Small intestine (tissue), 7 donors: ENCODE measurements at regions not wholly inside any gene's neighbourhood (a gene's known extent, or its start where the extent isn't known, plus 50 kb on each side); places are given as distances from the start of the nearest gene placed in this dataset.

Experiments
- DNase-seq, 2 donors: peaks; one replicate each; pipeline versions ENCODE4 v3.0.0 to v3.0.0-alpha.2; 2013
- FAIRE-seq: peaks from 2 replicates; lab custom pipeline; 2012; peaks lifted over from hg19 to GRCh38; lab: Jason Lieb, UNC
- H3K27ac ChIP-seq, 3 donors: one replicate each; pipeline ENCODE4 v1.5.1; 2013; ENCODE audit warnings: low read length in 2 of 3, mild to moderate bottlenecking in 2 of 3, control low read depth in 1 of 3, inconsistent platforms in 1 of 3, low read depth in 1 of 3, moderate library complexity in 1 of 3
- H3K27me3 ChIP-seq, 3 donors: one replicate each; pipeline ENCODE4 v1.6.1; 2013; ENCODE audit warnings: low read length in 3 of 3, inconsistent platforms in 1 of 3; ENCODE audit not compliant: control insufficient read depth in 3 of 3, insufficient read depth in 3 of 3
- H3K36me3 ChIP-seq, 3 donors: one replicate each; pipeline ENCODE4 v1.6.1; 2013; ENCODE audit warnings: low read length in 3 of 3, inconsistent platforms in 1 of 3, low read depth in 1 of 3, mild to moderate bottlenecking in 1 of 3, moderate library complexity in 1 of 3; ENCODE audit not compliant: control insufficient read depth in 3 of 3, insufficient read depth in 2 of 3
- H3K4me1 ChIP-seq, 3 donors: one replicate each; pipeline ENCODE4 v1.6.1; 2013; ENCODE audit warnings: low read length in 2 of 3, inconsistent platforms in 1 of 3, low read depth in 1 of 3, mild to moderate bottlenecking in 1 of 3, moderate library complexity in 1 of 3; ENCODE audit not compliant: control insufficient read depth in 3 of 3, insufficient read depth in 2 of 3
- H3K4me3 ChIP-seq, 3 donors: one replicate each; pipeline ENCODE4 v1.5.1; 2013; ENCODE audit warnings: low read length in 3 of 3, control low read depth in 1 of 3, inconsistent platforms in 1 of 3, low read depth in 1 of 3, mild to moderate bottlenecking in 1 of 3, moderate library complexity in 1 of 3
- H3K9me3 ChIP-seq, 2 donors: one replicate each; pipeline ENCODE4 v1.6.1; 2013; ENCODE audit warnings: low read depth in 1 of 2, low read length in 1 of 2; ENCODE audit not compliant: control insufficient read depth in 2 of 2, insufficient read depth in 1 of 2
- WGBS, 3 donors: extraction: QIAGEN DNeasy Blood & Tissue Kit; methylation state at CpG; one replicate each; pipeline ENCODE4 v1.1.7; 2013; 5-methylcytosine and 5-hydroxymethylcytosine counted together
- donor health status: healthy with polysubstance abuse.
- donor health status: control.
- donor health status: control.
- donor health status: Bipolar disorder and iron deficiency.
- donor health status: healthy.

GRCh38 chr10:32153931-32154330, 97.7 kb upstream of the KIF5B start:
- H3K27me3 ChIP-seq, result peaks cover 0 to 2% (median 0%) of the 10 kb centered on the region in 3 donors
- H3K4me3 ChIP-seq, result no peak overlapping the region
- peaks cover 0 to 12% of the 10 kb centered on the region in 2 donors for H3K9me3 ChIP-seq
- 93 to 100% (median 100%) methylated on average over 1 of the region's 1 CpG for WGBS, 3 donors
- no peak for FAIRE-seq
- no peak overlapping the region for H3K27ac ChIP-seq
- DNase-seq, result no peak
- H3K36me3 ChIP-seq, result no peaks in the 10 kb centered on the region
- no peaks in the 10 kb centered on the region for H3K4me1 ChIP-seq

GRCh38 chr10:32153252-32153651, 97.0 kb upstream of the KIF5B start:
- Histone ChIP-seq H3K9me3 (peaks cover 0 to 12% of the 10 kb centered on the region in 2 donors), H3K27ac (no peak overlapping the region), H3K4me1 (no peaks in the 10 kb centered on the region), H3K4me3 (no peak overlapping the region), H3K36me3 (no peaks in the 10 kb centered on the region), H3K27me3 (peaks cover 0 to 2% (median 0%) of the 10 kb centered on the region in 3 donors)
- DNase-seq, result no peak
- FAIRE-seq, result no peak
- 83 to 91% (median 84%) methylated on average over 4 of the region's 4 CpGs for WGBS, 3 donors

- Histone ChIP-seq H3K27me3 (peaks cover 0 to 2% (median 0%) of the 10 kb centered on the region in 3 donors), H3K27ac (no peak overlapping the region), H3K4me1 (no peaks in the 10 kb centered on the region), H3K9me3 (peaks cover 0 to 12% of the 10 kb centered on the region in 2 donors), H3K36me3 (no peaks in the 10 kb centered on the region), H3K4me3 (no peak overlapping the region)
- WGBS, 3 donors, result 89 to 95% (median 94%) methylated on average over 2 of the region's 2 CpGs
- no peak for DNase-seq
- no peak for FAIRE-seq
These were observed 95.6 kb upstream of the KIF5B start for GRCh38 chr10:32151871-32152270.

GRCh38 chr10:32150532-32151101, 94.4 kb upstream of the KIF5B start:
- no peaks in the 10 kb centered on the region for H3K4me1 ChIP-seq
- FAIRE-seq (no peak), DNase-seq (no peak)
- H3K27ac ChIP-seq, result no peak overlapping the region
- H3K36me3 ChIP-seq, result no peaks in the 10 kb centered on the region
- no peak overlapping the region for H3K4me3 ChIP-seq
- no peaks in the 10 kb centered on the region for H3K27me3 ChIP-seq
- peaks cover 0 to 12% of the 10 kb centered on the region in 2 donors for H3K9me3 ChIP-seq
- 71 to 75% (median 71%) methylated on average over 8 of the region's 8 CpGs for WGBS, 3 donors

- Histone ChIP-seq H3K36me3 (no peaks in the 10 kb centered on the region), H3K27ac (peak overlapping the region in 1 of 3 donors; percentile 36), H3K4me1 (peaks cover 0 to 4% (median 0%) of the 10 kb centered on the region in 3 donors), H3K27me3 (no peaks in the 10 kb centered on the region), H3K4me3 (no peak overlapping the region), H3K9me3 (peaks cover 0 to 6% of the 10 kb centered on the region in 2 donors)
- 13 to 29% (median 25%) methylated on average over 8 of the region's 8 CpGs for whole genome bisulfite sequencing, 3 donors
- FAIRE-seq (no peak), DNase-seq (no peak)
These were observed 93.2 kb upstream of the KIF5B start for GRCh38 chr10:32149252-32149955.

GRCh38 chr10:32148864-32149251, 92.6 kb upstream of the KIF5B start:
- no peaks in the 10 kb centered on the region for H3K36me3 ChIP-seq
- peaks cover 0 to 4% (median 0%) of the 10 kb centered on the region in 3 donors for H3K4me1 ChIP-seq
- H3K27ac ChIP-seq, result peak overlapping the region in 1 of 3 donors; percentile 36
- H3K9me3 ChIP-seq, result peaks cover 0 to under 1% of the 10 kb centered on the region in 2 donors
- WGBS, 3 donors, result 69 to 73% (median 71%) methylated on average over 4 of the region's 4 CpGs
- no peaks in the 10 kb centered on the region for H3K27me3 ChIP-seq
- FAIRE-seq, result no peak
- no peak overlapping the region for H3K4me3 ChIP-seq
- DNase-seq, result no peak

GRCh38 chr10:32147730-32148129, 91.5 kb upstream of the KIF5B start:
- Histone ChIP-seq H3K4me1 (peaks cover 0 to 4% (median 0%) of the 10 kb centered on the region in 3 donors), H3K36me3 (no peaks in the 10 kb centered on the region), H3K27ac (no peak overlapping the region), H3K27me3 (no peaks in the 10 kb centered on the region), H3K4me3 (no peak overlapping the region), H3K9me3 (no peaks in the 10 kb centered on the region)
- no peak for FAIRE-seq
- 82 to 95% (median 94%) methylated on average over 1 of the region's 1 CpG for WGBS, 3 donors
- no peak for DNase-seq

- Histone ChIP-seq H3K27me3 (no peaks in the 10 kb centered on the region), H3K9me3 (no peaks in the 10 kb centered on the region), H3K4me3 (no peak overlapping the region), H3K36me3 (no peaks in the 10 kb centered on the region), H3K4me1 (peaks cover 0 to 4% (median 2%) of the 10 kb centered on the region in 3 donors), H3K27ac (no peak overlapping the region)
- DNase-seq (no peak), FAIRE-seq (no peak)
- 88 to 93% (median 92%) methylated on average over 4 of the region's 4 CpGs for WGBS, 3 donors
These were observed 89.9 kb upstream of the KIF5B start for GRCh38 chr10:32146166-32146565.
